ENCODE measurements at regions not wholly inside any gene's neighbourhood (a gene's known extent, or its start where the extent isn't known, plus 50 kb on each side); places are given as distances from the start of the nearest gene placed in this dataset.

- DNase-seq (ENCODE audit: low read depth in 2 of 2): no peak
Measured at GRCh38 chr18:26794230-26795101, 71.0 kb downstream of the AQP4 start.

- DNase-seq (ENCODE audit: low read depth in 2 of 2): no peak
Measured at GRCh38 chr18:26792661-26793060, 72.8 kb downstream of the AQP4 start.

DNA sequence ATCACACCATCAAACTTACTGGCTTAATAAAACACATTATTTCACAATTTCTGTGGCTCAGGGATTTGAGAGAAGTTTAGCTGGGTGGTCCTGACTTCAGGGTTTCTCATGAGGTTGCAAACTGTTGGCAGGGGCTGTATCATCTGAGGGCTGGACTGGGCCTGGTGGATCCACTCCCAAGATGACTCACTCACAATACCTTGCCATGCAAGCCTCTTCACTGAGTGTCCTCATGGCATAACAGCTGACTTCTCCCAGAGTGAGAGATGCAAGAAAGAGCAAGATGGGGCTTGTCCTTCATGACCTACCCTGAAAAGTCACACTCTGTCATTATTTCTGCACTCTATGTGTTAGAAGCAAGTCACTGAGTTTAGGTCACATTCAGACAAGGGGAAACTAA lies 73.8 kb downstream of the AQP4 start:
- no peak for DNase-seq (ENCODE audit: low read depth in 2 of 2)

GRCh38 chr18:26784599-26784998 lies 80.9 kb downstream of the AQP4 start:
- DNase-seq (ENCODE audit: low read depth in 2 of 2): no peak

DNA sequence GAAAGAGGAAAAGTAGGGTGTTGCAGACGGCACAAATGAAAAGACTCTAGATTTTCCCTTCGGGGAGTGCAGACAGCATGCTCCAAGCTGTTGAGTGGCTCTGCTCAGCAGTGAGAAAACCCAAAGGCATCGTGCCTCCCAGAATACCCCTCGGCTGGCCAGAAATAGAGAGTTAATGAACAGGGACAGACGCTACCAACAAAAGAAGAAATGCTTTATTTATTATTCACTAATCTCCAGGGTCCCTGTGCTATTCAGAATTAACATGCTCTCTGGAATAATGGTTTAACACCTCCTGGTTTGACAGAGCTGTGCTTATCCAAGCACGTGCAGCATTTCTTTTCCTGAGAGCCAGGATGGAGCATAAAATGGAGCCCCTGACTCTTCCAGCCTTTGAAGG lies 82.3 kb downstream of the AQP4 start:
- no peak for DNase-seq (ENCODE audit: low read depth in 2 of 2)

DNA sequence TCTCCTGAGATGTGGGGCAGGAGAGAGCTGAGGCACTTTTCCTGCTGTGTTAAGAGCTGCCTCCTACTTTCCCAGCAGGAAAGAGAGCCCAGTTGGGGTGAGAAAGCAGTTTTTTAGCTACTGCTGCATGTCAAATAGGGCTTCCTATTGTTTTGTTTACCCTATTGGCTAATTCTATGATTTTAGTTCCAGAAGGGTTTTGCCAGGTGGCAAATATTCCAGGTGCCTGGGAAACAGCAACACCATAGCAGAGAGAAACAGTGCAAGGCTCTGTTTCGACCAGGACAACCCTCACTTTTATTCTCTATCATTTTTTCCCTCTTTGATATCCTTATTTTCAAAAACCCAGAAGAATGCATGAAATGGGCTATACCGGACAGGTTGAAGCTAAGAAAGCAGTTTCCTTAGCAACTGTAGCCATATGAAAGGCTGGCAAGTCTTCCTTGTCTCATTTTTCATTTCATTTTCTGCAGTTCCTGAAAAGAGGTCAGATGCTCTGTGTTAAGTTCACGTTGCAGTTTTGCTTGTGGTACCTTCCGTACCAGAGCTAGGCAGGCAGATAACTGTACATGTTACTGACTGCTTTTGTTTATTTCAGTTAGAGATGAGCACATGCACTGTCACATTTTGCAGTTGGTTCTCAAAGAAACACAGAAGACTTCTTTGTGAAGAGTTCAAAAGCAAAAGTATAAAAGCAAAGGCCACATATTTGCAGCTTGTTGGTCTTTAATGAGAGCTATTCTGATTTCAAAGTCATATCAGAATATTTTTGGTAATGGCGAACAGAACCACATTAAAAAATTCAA lies 84.8 kb downstream of the AQP4 start:
- DNase-seq (ENCODE audit: low read depth in 2 of 2): no peak

GRCh38 chr18:26778054-26778393 lies 87.5 kb downstream of the AQP4 start:
- DNase-seq (ENCODE audit: low read depth in 2 of 2): no peak

GRCh38 chr18:26777351-26778053 lies 88.0 kb downstream of the AQP4 start:
- no peak for DNase-seq (ENCODE audit: low read depth in 2 of 2)

- no peak for DNase-seq (ENCODE audit: low read depth in 2 of 2)
Measured at GRCh38 chr18:26772691-26773090, 92.8 kb downstream of the AQP4 start.

GRCh38 chr18:26771524-26771923 lies 94.0 kb downstream of the AQP4 start:
- DNase-seq (ENCODE audit: low read depth in 2 of 2): no peak

- DNase-seq (ENCODE audit: low read depth in 2 of 2): no peak
Measured at GRCh38 chr18:26768385-26768784, 97.1 kb downstream of the AQP4 start.

DNA sequence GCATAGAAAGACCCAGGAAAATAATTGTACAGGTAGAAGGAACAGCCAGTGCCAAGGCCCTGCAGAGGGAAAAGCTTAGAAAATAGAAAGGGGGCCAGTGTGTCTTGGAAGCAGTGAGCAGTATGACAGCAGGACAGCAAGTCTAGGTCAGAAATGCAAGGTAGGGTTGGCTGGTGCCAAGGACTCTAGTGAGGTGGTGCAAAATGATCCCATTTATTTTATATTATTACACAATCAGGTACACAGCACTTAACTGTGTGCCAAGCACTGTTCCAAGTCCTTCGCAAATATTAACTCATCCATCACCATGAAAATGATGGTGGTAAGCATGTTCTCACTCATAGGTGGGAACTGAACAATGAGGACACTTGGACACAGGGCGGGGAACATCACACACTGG lies 100.0 kb downstream of the AQP4 start:
- DNase-seq (ENCODE audit: low read depth in 2 of 2): no peak

GRCh38 chr18:26764586-26764985 lies 100.9 kb downstream of the AQP4 start:
- no peak for DNase-seq (ENCODE audit: low read depth in 2 of 2)

- no peak for DNase-seq (ENCODE audit: low read depth in 2 of 2)
Measured at GRCh38 chr18:26764177-26764576, 101.3 kb downstream of the AQP4 start.

DNA sequence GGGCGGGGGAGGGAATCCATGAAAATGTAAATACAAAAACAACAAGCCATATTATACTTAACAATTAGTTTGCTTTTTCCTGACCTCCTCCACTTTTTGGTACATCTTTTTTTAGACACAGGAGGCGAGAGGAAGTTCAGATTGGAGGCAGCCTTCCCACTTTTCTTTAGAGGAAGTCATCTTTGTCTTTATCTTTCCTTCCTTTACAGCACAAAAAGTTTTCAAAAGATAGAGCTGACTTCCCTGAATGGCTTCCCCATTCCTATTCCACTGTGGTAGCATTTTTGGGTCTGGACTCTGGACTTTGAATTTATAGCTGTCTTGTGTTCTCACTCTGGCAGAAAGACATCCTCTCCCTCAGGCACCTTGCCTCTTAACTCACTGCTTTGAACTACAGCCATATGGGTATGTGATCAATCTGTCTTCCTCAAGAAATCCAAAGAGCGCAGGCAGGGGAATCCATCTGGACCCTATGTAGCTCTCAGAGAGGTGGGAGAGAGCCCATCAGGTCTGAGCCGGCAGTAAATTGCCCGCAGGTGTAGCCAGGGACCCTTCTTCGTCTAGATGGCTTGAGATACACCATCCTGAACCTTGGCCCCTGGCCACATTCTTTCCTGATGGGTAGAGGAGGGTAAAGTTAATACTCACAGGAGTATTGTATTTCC lies 101.9 kb downstream of the AQP4 start:
- no peak for DNase-seq (ENCODE audit: low read depth in 2 of 2)

GRCh38 chr18:26757263-26758019 lies 108.1 kb downstream of the AQP4 start:
- no peak for DNase-seq (ENCODE audit: low read depth in 2 of 2)

GRCh38 chr18:26756556-26756955 lies 109.0 kb downstream of the AQP4 start:
- DNase-seq (ENCODE audit: low read depth in 2 of 2): no peak

DNA sequence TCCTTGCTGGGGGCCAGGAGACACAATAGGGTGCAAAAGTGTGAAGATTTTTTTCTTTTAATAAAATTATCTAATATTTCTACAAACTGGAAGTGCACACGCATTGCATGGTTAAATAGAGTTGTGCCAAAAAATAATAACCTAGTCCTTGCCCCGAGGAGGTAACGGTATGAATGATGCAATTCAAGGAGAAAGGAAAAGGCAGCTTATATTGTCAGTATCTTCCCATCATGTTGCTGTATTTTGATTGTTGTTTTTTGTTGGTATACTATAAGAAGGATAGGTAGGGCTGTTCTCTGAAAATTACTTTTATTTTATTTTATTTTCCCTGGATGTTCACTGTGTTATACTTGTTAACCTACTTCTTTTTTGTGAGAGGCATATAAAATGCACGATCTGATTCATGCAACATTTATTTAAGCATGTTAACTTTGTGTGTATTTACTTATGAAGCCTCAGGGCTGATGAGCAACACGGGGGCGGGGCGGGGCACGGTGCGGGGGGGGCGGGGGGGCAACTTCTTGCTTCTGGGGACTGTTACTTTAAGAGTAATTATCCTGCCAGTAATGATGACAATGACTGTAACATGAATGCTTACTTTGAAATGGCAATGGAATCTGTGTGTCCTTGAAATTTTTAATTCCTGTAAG lies 118.6 kb downstream of the AQP4 start:
- no peak for DNase-seq (ENCODE audit: low read depth in 2 of 2)

- DNase-seq (ENCODE audit: low read depth in 2 of 2): no peak
Measured at GRCh38 chr18:26746398-26746797, 119.1 kb downstream of the AQP4 start.

GRCh38 chr18:26745288-26746181 lies 120.0 kb downstream of the AQP4 start:
- DNase-seq (ENCODE audit: low read depth in 2 of 2): no peak
